ENCODE measurements at regions not wholly inside any gene's neighbourhood (a gene's known extent, or its start where the extent isn't known, plus 50 kb on each side); places are given as distances from the start of the nearest gene placed in this dataset.

DNA sequence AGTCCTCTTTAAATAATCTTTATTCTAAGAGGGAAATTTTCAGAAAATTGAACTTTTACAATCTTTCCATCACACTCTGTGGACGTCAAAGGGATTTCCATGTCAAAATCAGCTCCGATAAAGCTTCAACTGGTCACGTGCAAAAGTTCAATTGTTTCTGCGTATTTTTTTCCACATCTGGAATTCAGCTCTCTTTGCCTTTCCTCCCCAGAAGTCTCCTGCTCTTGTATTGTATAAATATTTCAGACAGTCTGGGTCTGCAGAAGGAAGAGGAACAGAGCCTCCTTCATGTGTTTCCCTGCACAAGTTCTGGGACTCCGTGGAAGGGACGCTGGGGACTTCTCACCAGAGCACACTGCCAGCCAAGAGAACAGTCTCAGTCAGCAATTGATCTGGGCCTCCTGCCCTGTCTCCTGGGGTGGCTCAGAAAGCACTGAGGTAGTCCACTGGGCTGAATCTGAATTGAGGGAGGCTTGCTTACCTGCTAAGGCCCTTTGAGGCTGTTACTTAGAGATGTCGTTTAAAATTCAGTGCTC, 251.5 kb downstream of the TFCP2L1 start:
- no peak overlapping the region for H3K27ac ChIP-seq
- DNase-seq (ENCODE audit: low read depth, low spot score), result no peak

DNA sequence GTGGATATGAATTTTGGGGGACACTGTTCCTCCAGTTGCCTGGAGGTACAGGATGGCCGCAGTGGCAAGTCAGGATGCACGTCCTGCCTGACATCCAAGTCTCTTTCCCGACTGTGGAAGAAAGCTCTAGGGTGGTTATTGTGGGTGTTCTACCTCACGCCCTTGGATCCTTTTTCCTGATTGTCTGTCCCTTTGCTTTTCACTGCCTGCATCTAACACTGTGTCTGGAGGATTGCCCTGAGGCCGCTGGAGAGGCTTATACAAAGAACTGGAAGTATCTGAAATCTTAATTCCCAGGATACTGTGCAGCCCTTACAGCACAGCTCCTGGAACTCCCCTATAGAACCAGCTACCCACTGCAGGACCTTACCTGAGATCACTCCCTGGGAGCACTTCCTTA, 250.5 kb downstream of the TFCP2L1 start:
- no peak overlapping the region for H3K27ac ChIP-seq
- no peak for DNase-seq (ENCODE audit: low read depth, low spot score)

DNA sequence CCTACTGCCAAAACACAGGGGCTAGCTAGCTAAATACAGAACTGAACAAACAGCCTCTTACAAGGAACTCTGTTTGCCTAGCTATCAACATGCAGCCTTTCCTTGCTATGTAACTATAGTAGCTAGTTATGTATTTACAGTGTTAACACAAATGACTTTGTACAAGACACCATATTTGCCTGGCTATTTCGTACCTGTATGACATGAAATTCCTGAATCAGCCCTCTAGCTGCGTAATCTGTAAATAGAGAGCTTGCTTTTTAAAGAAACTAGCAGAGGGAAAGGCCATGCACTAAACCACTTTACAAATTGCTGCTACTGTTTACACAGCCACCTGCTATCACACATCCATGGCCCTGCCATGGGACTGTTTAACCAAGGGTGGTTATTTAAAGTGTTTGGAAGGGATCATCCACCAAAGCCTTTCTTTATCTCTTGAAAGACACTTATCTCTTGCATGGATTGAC, 248.7 kb downstream of the TFCP2L1 start:
- H3K27ac ChIP-seq, result no peak overlapping the region
- no peak for DNase-seq (ENCODE audit: low read depth, low spot score)

DNA sequence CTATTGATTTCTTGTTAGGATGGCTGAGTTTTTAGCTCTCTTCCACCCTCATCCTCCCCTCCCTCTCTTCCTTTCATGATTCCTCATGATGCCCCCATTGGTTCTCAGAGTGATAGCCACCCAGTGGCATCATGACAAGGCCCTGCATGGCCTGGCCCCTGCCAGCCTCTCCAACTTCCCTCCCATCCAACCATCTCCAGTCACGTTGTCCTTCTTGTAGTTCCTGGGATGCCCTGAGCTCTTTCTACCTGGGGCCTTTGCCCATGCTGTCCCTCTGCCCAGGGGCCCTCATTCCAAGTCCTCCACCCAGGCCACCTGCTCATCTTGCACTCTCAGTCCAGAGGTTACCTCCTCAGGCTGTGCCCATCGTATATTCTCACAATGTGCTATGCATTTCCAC, 247.5 kb downstream of the TFCP2L1 start:
- H3K27ac ChIP-seq, result no peak overlapping the region
- no peak for DNase-seq (ENCODE audit: low read depth, low spot score)

DNA sequence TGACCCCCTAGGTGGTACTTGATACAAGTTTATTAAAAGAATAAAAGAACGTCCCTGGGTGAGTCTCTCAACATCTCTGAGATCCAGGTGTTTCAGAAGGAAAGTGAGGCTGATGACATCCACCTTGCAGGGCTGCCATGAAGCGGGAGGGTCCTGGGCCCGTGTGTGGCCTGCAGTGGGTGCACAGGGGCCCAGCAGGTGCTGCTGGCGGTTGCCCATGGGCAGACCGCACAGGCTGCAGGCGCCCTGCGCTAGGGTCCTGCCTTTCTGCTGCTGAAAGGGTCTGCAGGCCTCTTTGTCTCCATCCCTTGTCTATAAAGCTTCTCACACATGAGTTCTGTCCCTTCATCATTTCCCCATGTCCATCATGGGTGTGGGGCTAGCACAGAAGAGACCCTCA, 247.0 kb downstream of the TFCP2L1 start:
- DNase-seq (ENCODE audit: low read depth, low spot score), result no peak
- no peak overlapping the region for H3K27ac ChIP-seq

DNA sequence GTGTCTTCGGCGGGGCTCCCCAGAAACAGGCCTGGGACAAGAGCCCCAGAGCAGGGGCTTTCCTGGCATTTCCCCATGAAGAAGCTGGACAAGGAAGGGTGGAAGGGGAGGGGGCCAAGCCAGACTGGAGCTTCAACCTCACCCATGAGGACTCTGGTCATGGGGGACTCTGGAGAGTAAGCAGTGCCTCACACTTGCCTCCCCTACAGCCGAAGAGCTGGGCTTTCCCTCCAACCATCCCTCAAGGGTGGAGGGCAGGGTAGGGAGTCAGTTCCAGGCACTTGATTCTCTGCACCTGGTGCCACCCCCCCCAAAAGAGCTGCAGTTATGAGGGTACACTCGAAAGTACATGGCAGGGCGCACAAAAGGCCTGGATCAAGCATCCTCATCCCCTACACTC, 246.6 kb downstream of the TFCP2L1 start:
- DNase-seq (ENCODE audit: low read depth, low spot score), result no peak
- H3K27ac ChIP-seq, result no peak overlapping the region

DNA sequence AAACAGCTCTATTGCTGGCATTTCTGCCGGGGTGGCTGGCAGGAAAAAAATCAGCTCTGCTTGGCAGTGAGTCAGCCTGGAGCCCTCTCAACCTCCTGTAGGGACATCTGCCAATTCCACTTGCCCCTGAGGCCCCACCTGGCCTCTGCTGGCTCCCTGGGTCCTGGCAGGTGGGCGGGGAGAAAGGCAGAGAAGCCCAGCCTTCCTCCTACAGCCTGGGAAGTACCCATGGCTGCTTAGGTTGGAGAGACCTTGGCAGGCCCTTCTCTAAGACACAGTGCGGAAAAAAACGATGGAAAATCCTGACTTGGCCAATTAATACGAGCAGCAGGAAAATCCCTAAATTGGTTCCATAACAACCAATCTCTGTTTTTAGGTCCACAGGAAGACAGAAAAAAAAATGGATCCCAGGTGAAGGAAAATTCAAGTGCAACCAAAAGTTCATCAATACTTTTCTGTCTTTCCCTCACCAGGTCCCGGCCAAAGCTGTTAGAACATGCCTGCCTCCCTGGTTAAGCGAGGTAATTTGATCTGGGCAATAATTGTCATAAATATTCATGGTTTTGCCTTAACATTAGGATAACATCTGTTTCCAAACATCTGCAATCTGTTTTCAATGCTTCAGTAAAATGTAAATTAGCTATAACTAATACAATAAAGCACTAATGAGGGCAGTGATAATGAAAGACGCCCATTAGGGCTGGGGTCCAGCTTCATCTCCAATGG, 245.9 kb downstream of the TFCP2L1 start:
- no peak overlapping the region for H3K27ac ChIP-seq
- DNase-seq (ENCODE audit: low read depth, low spot score), result no peak

DNA sequence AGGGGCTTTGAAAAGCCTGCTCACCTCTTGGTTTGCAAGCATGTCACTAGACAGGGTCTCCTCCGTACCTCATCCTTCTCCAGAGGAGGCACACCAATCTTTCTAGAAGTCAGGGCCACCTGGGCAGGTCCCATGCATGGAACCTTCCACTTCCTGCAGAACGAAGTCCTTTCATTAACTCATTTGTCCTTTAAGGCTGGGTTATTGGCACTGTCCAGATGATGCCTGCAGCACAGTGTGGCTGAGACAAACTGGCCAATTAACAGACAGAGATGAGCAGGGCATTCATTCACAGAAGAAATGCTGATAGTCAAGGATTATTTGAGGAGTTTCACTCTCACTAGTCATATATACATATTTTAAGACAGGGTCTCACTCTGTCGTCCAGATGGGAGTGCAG, 245.3 kb downstream of the TFCP2L1 start:
- no peak overlapping the region for H3K27ac ChIP-seq
- no peak for DNase-seq (ENCODE audit: low read depth, low spot score)

DNA sequence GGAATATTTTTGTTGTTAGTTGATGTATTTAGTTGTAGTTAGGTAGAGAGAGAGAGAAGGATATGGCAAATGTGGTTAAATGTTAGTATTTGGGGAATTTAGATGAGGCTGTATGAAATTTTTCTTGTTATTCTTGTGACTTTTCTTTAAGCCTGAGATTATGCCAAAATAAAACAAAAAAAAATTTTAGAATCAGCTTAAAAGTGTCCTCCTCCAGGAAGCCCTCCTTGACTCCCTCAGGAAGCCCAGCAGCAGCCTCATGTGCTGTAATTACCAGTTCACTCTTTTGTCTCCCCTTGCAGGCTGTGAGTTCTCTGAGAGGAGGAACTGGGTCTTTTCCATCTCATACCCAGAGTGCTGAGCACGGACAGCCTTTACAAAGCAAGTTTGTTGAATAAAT, 243.5 kb downstream of the TFCP2L1 start:
- no peak overlapping the region for H3K27ac ChIP-seq
- DNase-seq (ENCODE audit: low read depth, low spot score), result no peak

DNA sequence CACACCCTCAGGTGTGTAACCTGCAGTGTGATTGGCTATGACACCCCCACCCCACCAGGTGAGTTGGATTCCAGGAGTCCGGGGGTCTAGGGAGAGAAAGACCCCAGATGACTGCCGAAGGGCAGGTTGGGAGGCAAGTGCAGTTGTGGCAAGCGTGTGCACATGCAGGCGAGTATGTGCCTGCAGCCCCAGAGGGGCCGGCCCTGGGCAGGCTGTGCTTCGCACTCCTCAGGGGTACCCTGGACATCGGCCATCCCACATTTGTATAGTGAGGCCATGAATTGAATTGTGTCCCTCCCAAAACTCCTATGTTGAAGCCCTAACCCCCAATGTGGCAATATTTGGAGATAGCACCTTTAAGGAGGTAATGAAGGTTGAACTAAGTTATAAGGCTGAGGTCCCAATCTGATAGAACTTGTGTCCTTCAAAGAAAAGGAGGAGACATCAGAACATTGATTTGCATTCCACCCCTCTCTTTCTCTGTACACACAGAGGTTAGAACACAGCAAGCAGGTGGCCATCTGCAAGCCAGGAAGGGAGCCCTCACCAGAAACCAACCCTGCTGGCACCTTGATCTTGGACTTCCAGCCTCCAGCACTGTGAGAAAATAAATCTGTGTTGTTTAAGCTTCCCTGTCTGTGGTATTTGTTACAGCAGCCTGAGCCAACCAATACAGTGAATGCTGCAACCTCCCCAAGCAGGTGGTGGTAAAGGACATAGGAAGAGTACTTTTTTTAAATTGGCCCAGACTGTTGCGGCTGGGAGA, 241.8 kb downstream of the TFCP2L1 start:
- H3K27ac ChIP-seq, result no peak overlapping the region
- DNase-seq (ENCODE audit: low read depth, low spot score), result no peak

DNA sequence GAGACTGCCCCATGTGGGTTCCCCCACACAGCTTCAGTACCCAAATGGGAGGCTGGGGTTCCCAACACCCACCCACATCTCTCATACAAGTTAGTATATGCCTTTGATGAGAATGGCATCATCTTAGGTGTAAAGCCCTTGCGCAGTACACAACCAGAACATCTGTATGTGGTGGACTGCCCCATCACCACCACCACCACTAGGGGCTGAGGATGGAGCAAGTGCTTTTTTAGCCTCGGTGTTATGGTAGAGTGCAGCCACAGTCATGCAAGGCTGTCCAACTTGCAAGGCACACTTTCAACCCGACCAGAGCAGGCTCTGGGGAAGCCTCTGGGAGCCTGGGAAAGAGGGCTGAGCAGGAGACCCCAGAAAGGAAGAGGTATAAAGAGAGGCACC, 241.2 kb downstream of the TFCP2L1 start:
- H3K27ac ChIP-seq, result no peak overlapping the region
- no peak for DNase-seq (ENCODE audit: low read depth, low spot score)

DNA sequence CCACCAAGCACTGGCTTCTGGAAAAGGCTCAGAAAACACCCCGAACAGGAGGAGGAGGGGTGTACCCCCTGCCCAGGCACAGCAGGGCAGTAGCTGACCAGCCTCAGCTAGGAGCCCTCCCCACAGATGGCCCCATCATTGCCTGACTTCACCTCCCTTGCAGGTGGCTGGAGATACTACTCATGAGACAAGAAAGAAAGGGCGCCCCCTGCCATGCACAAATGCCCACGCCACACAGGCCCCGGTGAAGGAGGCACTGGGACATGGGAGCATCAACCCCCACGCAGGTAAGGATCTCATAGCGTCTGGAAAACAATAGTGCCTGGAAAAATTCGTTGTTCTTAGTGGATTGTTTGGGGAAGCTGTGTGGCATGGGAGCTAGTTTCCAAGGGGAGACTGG, 240.6 kb downstream of the TFCP2L1 start:
- DNase-seq (ENCODE audit: low read depth, low spot score), result no peak
- no peak overlapping the region for H3K27ac ChIP-seq

DNA sequence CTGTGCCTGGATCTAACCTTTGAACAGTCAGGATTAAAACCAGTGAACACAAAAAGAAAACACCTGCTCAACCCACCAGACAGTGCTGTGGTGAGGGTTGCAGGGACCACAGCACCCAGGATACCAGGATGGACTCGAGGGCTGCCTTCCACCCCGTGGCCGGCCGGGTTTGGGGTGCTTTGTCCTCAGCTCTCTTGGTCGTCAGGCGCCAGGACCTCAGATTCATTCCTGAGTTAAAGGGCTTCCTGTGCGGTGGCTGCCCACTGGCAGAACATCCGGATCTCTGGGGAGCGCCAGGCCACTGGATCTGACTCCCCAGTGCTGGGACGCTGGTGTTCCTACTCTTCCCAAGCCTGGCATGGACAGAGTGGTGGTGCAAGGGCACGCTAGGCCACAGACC, 239.8 kb downstream of the TFCP2L1 start:
- no peak for DNase-seq (ENCODE audit: low read depth, low spot score)

DNA sequence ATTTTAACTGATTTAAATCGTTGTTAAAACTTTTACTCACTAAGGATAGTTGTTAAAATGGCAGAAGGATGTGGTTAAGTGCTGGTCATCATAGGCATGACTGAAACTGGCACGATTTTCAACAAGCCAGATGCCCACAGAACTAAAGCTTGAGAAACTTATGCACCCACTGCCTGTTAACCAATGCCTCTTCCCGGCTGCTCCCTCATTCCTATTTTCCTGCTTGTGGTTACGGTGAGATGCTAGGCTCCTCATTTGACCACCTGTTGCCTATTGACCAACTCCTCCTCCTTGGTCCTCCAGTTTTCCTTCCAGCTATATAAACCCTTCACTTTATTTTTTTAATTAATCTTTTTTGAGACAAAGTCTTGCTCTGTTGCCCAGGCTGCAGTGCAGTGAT, 238.7 kb downstream of the TFCP2L1 start:
- no peak overlapping the region for H3K27ac ChIP-seq
- DNase-seq (ENCODE audit: low read depth, low spot score), result no peak

More for the DNA sequence above, 239.8 kb downstream of the TFCP2L1 start:
- H3K27ac ChIP-seq, result no peak overlapping the region

DNA sequence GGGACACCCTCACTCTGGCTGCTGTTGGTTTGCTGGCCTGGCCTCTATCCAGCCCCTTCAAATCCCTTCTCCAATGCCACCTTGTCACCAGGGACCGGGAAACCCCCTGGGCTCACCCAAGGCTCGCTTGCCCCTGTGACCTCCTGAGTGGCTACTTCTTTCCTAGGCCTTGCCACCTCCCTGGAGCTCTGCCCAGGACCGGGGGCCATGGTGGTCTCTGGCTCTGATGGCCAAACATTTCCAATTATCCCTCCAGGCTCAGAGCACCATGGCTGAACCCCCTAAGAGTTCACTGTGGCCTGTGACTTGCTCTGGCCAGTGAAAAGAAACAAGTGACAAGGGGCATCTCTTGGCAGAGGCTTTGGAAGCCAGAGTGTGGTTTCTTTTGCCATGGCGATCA, 237.6 kb downstream of the TFCP2L1 start:
- H3K27ac ChIP-seq, result no peak overlapping the region
- DNase-seq (ENCODE audit: low read depth, low spot score), result no peak

DNA sequence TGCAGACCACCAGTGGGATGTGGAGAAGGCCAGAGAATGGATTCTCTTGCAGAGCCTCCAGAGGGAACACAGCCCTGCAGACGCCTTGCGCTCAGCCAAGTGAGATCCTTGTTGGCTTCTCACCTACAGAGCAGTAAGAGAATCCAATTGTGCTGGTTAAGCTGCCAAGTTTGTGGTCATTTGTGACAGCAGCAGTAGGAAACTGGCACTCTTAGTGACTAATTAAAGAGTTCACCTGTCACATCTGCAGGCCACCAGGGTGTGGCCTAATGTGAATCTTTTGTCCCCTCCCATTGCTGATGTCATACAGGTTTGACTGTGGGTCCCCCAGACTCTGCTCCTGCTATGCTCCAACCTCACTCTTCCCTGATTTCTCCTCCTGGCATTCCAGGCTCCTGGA, 235.9 kb downstream of the TFCP2L1 start:
- no peak overlapping the region for H3K27ac ChIP-seq
- DNase-seq (ENCODE audit: low read depth, low spot score), result no peak

DNA sequence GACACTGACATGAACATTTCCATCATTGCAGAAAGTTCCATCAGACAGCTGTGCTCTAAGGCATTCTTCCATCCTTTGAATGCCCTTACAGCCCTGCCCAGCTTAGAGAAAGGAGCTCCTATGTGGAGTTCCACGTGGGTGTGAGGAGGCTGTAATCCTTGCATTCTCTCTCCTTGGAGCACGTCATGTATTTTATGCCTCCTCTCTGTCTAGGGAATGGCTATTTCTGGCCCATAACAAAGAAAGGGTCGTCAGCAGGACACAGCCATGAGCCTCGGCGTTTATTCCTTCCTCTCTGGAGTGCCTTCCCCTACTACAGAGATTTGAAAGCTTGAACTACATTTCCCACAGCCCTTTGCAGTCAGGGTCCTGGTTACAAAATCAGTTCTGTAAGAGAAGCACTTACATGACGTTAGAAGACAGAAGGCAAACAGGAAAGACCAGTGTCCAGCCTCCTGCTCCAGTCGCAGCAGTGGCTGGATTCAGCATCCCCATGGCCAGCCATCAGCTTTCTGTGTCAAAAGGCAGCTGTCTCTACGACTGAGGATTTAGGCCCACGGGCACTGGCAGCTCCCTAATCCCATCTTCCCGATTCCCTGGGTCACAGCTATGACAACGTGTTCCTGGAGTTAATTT, 234.9 kb downstream of the TFCP2L1 start:
- DNase-seq (ENCODE audit: low read depth, low spot score), result no peak
- no peak overlapping the region for H3K27ac ChIP-seq

DNA sequence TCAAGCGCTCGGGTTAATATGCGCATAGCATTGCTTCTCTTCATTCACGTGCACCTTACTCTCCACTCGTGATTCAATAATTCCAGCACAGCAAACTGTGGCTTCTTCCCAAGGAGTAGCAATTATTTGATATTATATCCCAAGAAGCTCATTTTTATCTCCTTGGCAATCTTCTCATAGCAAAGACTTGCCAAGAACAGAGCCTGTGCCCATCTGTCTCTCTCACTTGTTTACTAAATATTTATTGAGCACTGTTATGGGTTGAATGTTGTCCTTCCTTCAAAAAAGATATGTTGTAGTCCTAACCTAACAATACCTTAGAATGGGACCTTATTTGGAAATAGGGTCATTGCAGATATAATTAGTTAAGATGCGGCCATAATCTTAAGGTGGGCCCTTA, 233.7 kb downstream of the TFCP2L1 start:
- no peak overlapping the region for H3K27ac ChIP-seq
- no peak for DNase-seq (ENCODE audit: low read depth, low spot score)

DNA sequence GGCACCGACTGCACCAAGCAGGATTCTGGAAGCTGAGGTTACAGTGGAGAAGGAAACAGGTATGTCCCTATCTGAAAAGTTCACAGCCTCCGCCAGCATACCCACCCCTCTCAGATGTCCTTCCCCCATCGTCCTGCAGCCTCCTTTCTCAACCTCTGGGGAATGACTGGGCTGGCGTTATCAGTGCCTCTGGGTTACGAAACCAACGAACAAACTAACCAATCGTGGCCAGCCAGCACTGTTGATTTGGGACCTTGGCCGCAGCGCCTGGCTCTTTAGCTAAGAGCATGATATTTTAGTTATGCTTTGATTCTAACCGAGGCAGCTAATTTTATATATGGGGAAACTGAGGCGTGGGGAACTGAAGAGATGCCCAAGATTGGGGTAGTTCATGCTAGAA, 233.0 kb downstream of the TFCP2L1 start:
- no peak overlapping the region for H3K27ac ChIP-seq
- no peak for DNase-seq (ENCODE audit: low read depth, low spot score)

DNA sequence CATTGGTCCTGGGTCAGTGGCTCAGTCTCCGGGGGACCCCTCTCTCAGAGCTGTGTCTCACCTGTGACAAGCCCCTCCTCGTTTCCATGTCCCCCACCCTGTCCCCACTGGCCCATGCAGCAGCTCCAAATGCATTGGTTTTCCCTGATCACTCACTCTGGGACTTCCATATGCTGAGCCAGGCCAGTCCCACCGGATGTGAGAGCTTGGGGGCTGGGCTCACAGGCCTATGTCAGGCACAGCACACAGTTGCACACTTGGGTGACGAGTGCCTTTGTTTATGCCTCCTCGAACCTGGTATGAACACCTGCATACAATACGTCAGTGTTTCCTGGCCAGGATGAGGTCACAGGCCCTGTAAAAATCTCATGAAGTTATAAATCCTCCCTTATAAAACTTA, 232.5 kb downstream of the TFCP2L1 start:
- peak; percentile 10 for DNase-seq (ENCODE audit: low read depth, low spot score)
- H3K27ac ChIP-seq, result no peak overlapping the region

DNA sequence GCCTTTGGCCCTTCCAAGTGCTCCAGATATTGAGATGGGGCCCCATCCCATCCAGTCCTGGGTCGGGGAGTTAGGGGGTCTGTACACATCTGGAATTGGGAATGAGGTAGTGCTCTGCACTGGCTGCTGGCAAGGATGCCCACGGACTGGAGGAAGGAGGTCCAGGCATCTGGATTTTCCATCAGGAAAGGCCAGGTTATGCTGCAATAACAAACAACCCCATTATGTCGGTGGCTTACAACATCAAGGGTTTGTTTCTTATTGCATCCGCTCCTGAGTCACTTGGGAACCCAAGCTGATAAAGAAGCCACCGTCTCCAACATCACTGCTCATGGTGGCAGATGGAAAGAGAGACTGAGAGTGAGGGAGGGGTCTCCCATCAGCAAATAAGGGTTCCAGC, 229.9 kb downstream of the TFCP2L1 start:
- no peak for DNase-seq (ENCODE audit: low read depth, low spot score)
- H3K27ac ChIP-seq, result no peak overlapping the region
